K562 (cell line): ENCODE measurements at regions not wholly inside any gene's neighbourhood (a gene's known extent, or its start where the extent isn't known, plus 50 kb on each side); places are given as distances from the start of the nearest gene placed in this dataset.

Source experiments
- ATF7 ChIP-seq: fragments of 450-650 bp; IDR thresholded peaks from 2 replicates; pipeline ENCODE4 v1.7.1; 2014; ENCODE audit warnings: mild to moderate bottlenecking, moderate library complexity
- CEBPB ChIP-seq: fragments of 450-650 bp; IDR thresholded peaks from 2 replicates; pipeline ENCODE4 v1.6.1; 2016; ENCODE audit warnings: missing genetic modification characterization, missing compliant biosample characterization
- DPF2 ChIP-seq: fragments of 450-650 bp; IDR thresholded peaks from 2 replicates; pipeline ENCODE4 v1.6.1; 2016
- EP300 ChIP-seq: IDR thresholded peaks from 2 replicates; pipeline ENCODE4 v1.6.1; 2012; ENCODE audit warnings: low read length, improper control_type of control experiment
- GATAD2A ChIP-seq: fragments of 450-650 bp; IDR thresholded peaks from 2 replicates; pipeline ENCODE4 v1.6.1; 2017
- JUN ChIP-seq, 2 experiments: sonication (generic) in 1 of 2; formaldehyde crosslinking in 1 of 2; IDR thresholded peaks; 2 replicates each; pipeline versions ENCODE4 v1.6.1 to v1.8.0; 2012 to 2022; ENCODE audit warnings: borderline replicate concordance in 2 of 2, mild to moderate bottlenecking in 2 of 2, improper control_type of control experiment in 1 of 2, low read depth in 1 of 2, low read length in 1 of 2, missing genetic modification reagents in 1 of 2
- KDM2B ChIP-seq: fragments of 250-450 bp; sonication (Bioruptor Pico); IDR thresholded peaks from 2 replicates; pipeline ENCODE4 v1.8.0; 2021; ENCODE audit warnings: mild to moderate bottlenecking, moderate library complexity
- KLF16 ChIP-seq: IDR thresholded peaks from 2 replicates; pipeline ENCODE4 v1.6.1; 2016; ENCODE audit warnings: antibody characterized with exemption
- MECOM ChIP-seq: fragments of 250-450 bp; sonication (Bioruptor Pico); IDR thresholded peaks from 2 replicates; pipeline ENCODE4 v1.8.0; 2022; ENCODE audit warnings: inconsistent platforms
- MEIS2 ChIP-seq: fragments of 450-650 bp; IDR thresholded peaks from 2 replicates; pipeline ENCODE4 v1.6.1; 2014; ENCODE audit warnings: mild to moderate bottlenecking; ENCODE audit not compliant: partially characterized antibody
- MXD1 ChIP-seq: fragments of 250-450 bp; sonication (Bioruptor Pico); IDR thresholded peaks from 2 replicates; pipeline ENCODE4 v1.8.0; 2021; ENCODE audit warnings: borderline replicate concordance, mild to moderate bottlenecking, moderate library complexity; ENCODE audit not compliant: poor library complexity, severe bottlenecking
- SLC30A9 ChIP-seq: fragments of 250-450 bp; sonication (Bioruptor Pico); IDR thresholded peaks from 2 replicates; pipeline ENCODE4 v1.8.0; 2022; ENCODE audit warnings: mild to moderate bottlenecking, moderate library complexity
- SMAD1 ChIP-seq: fragments of 150-350 bp; IDR thresholded peaks from 2 replicates; pipeline ENCODE4 v1.6.1; 2014; ENCODE audit warnings: low read length, low read depth; ENCODE audit not compliant: partially characterized antibody
- TCF3 ChIP-seq: sonication (generic); formaldehyde crosslinking; IDR thresholded peaks from 2 replicates; pipeline ENCODE4 v1.4.0; 2020; ENCODE audit warnings: mild to moderate bottlenecking, missing genetic modification reagents
- TRIM24 ChIP-seq, 2 experiments: fragments of 450-650 bp; IDR thresholded peaks; 2 replicates each; pipeline ENCODE4 v1.6.1; 2016
- TRIM25 ChIP-seq: fragments of 450-650 bp; IDR thresholded peaks from 2 replicates; pipeline ENCODE4 v1.7.0; 2016; ENCODE audit warnings: borderline replicate concordance
- VEZF1 ChIP-seq: fragments of 200-800 bp; sonication (Bioruptor generic); IDR thresholded peaks from 2 replicates; pipeline ENCODE4 v1.6.1; 2017; ENCODE audit warnings: missing genetic modification characterization, missing compliant biosample characterization
- ZEB2 ChIP-seq: fragments of 450-650 bp; IDR thresholded peaks from 2 replicates; pipeline ENCODE4 v1.6.1; 2016
- ZFP36 ChIP-seq: fragments of 150-350 bp; IDR thresholded peaks from 2 replicates; pipeline ENCODE4 v1.6.1; 2018; ENCODE audit warnings: low read length, low read depth; ENCODE audit not compliant: partially characterized antibody
- ZNF184 ChIP-seq: sonication (generic); formaldehyde crosslinking; IDR thresholded peaks from 2 replicates; pipeline ENCODE4 v1.5.0; 2020; ENCODE audit warnings: missing genetic modification reagents
- ZNF23 ChIP-seq: fragments of 250-450 bp; sonication (Bioruptor Pico); IDR thresholded peaks from 2 replicates; pipeline ENCODE4 v1.4.0; 2020; ENCODE audit warnings: mild to moderate bottlenecking
- ZNF586 ChIP-seq: fragments of 450-650 bp; formaldehyde crosslinking; conservative IDR thresholded peaks from 2 replicates; pipeline ENCODE4 v1.4.0; 2020; ENCODE audit warnings: mild to moderate bottlenecking, moderate library complexity
- ZNF592 ChIP-seq: fragments of 450-650 bp; IDR thresholded peaks from 2 replicates; pipeline ENCODE4 v1.6.1; 2017; ENCODE audit warnings: antibody characterized with exemption, mild to moderate bottlenecking

GRCh38 chr13:44142941-44143665 lies 230.5 kb upstream of the SERP2 start (continued):
- TF ChIP-seq TRIM25 (no peak), TRIM24 (IDR thresholded peaks at IDR 0.05) (peak in 1 of 2 experiments; percentile 47; a peak in 2 of 4 replicates), GATAD2A (no peak), VEZF1 (0 out of 2 replicates have a peak, but pooled peaks have one; percentile 19), ATF7 (peak; percentile 91), MXD1 (CRISPR knock-in tag) (no peak), ZNF184 (CRISPR knock-in tag) (no peak), KLF16 (peak; percentile 84), ZEB2 (peak; percentile 90), JUN (IDR thresholded peaks at IDR 0.05; ENCODE audit: borderline replicate concordance, low read depth, low read length) (peak; percentile 96), JUN (CRISPR knock-in tag; IDR thresholded peaks at IDR 0.05; ENCODE audit: borderline replicate concordance) (no peak), CEBPB (tag) (peak; percentile 71), SLC30A9 (CRISPR knock-in tag) (no peak), KDM2B (CRISPR knock-in tag) (no peak), MEIS2 (peak; percentile 78), SMAD1 (no peak), EP300 (peak; percentile 77; the same call in 1 of the 2 replicates), DPF2 (peak; percentile 80), TCF3 (CRISPR knock-in tag) (peak; percentile 81), ZNF586 (no peak), ZFP36 (peak; percentile 71), MECOM (CRISPR knock-in tag) (no peak; the same call in 1 of the 2 replicates), ZNF592 (no peak), ZNF23 (no peak)
